GM21381 (cell line): ENCODE measurements at regions not wholly inside any gene's neighbourhood (a gene's known extent, or its start where the extent isn't known, plus 50 kb on each side); places are given as distances from the start of the nearest gene placed in this dataset.
"Not testable (repeated sequence)": the region's sequence is repeated elsewhere in the genome, so short reads cannot be mapped to it uniquely, and the experiment has no call there.

Experiments
- ATAC-seq: cut with Tn5 transposase; IDR thresholded peaks from one replicate; pipeline ENCODE4 v1.9.1; 2021; ENCODE audit warnings: mild to moderate bottlenecking, moderate library complexity; ENCODE audit not compliant: unreplicated experiment

- ATAC-seq = no peak
These were observed 494.1 kb downstream of the ZNF385D start for GRCh38 chr3:21256932-21257331.

- ATAC-seq = no peak
These were observed 512.3 kb downstream of the ZNF385D start for GRCh38 chr3:21238661-21239060.

- no peak for ATAC-seq
These were observed 513.4 kb downstream of the ZNF385D start for GRCh38 chr3:21237638-21238037.

- ATAC-seq = no peak
These were observed 515.5 kb downstream of the ZNF385D start for GRCh38 chr3:21235491-21235890.

GRCh38 chr3:21234933-21235332, 516.1 kb downstream of the ZNF385D start:
- ATAC-seq = no peak

- no peak for ATAC-seq
These were observed 521.4 kb downstream of the ZNF385D start for GRCh38 chr3:21229426-21230135.

GRCh38 chr3:21226086-21226485, 524.9 kb downstream of the ZNF385D start:
- ATAC-seq = no peak

- no peak for ATAC-seq
These were observed 530.1 kb downstream of the ZNF385D start for GRCh38 chr3:21220944-21221343.

- ATAC-seq = no peak
These were observed 534.4 kb downstream of the ZNF385D start for GRCh38 chr3:21216598-21216997.

- not testable (repeated sequence) for ATAC-seq
These were observed 546.9 kb downstream of the ZNF385D start for GRCh38 chr3:21204122-21204521.

- ATAC-seq = no peak
These were observed 555.8 kb downstream of the ZNF385D start for GRCh38 chr3:21195203-21195602.

- not testable (repeated sequence) for ATAC-seq
These were observed 557.0 kb downstream of the ZNF385D start for GRCh38 chr3:21194036-21194435.

- no peak for ATAC-seq
These were observed 562.6 kb downstream of the ZNF385D start for GRCh38 chr3:21188459-21188858.

- no peak for ATAC-seq
These were observed 565.1 kb downstream of the ZNF385D start for GRCh38 chr3:21185816-21186314.

GRCh38 chr3:21174461-21174860, 576.5 kb downstream of the ZNF385D start:
- no peak for ATAC-seq

- no peak for ATAC-seq
These were observed 580.0 kb downstream of the ZNF385D start for GRCh38 chr3:21170964-21171363.

- ATAC-seq = no peak
These were observed 581.1 kb downstream of the ZNF385D start for GRCh38 chr3:21169948-21170347.

- no peak for ATAC-seq
These were observed 582.5 kb downstream of the ZNF385D start for GRCh38 chr3:21168471-21168870.

- ATAC-seq = no peak
These were observed 587.1 kb downstream of the ZNF385D start for GRCh38 chr3:21163956-21164355.

- no peak for ATAC-seq
These were observed 591.5 kb downstream of the ZNF385D start for GRCh38 chr3:21159543-21159906.

GRCh38 chr3:21158861-21159542, 592.0 kb downstream of the ZNF385D start:
- no peak for ATAC-seq

GRCh38 chr3:21154911-21155310, 596.1 kb downstream of the ZNF385D start:
- ATAC-seq = no peak
